ENCODE measurements at regions not wholly inside any gene's neighbourhood (a gene's known extent, or its start where the extent isn't known, plus 50 kb on each side); places are given as distances from the start of the nearest gene placed in this dataset.

DNA sequence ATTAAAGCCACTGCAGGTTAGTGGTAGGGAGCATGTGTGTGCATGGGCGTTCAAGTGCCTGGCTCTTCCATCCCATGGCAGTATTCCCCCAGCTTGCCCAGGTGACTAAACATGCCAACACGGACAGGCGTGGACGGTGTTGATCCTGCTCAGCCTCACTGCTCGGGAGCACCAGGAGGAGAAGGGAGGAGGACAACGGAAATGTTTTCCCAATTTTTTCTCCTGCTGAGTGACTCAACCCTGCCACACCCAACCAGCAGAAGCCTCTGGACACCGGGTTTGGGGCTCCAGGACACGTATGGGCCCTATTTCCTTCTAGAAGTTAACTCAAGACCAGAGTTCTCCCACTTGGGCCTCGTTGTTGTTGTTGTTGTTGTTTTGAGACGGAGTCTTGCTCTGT is 139.1 kb downstream of the CYP26B1 start (continued):
- no peak for TF ChIP-seq CBFB (CRISPR knock-in tag; IDR thresholded peaks at IDR 0.05)
- TF ChIP-seq ZNF777 (CRISPR knock-in tag; IDR thresholded peaks at IDR 0.05) = no peak
- TF ChIP-seq TBL1XR1 (IDR thresholded peaks at IDR 0.05; ENCODE audit: borderline replicate concordance, low read length, partially characterized antibody) = no peak
- no peak for TF ChIP-seq ZBTB42 (CRISPR knock-in tag; IDR thresholded peaks at IDR 0.05)
- no peak for TF ChIP-seq ATAD3A (CRISPR knock-in tag; IDR thresholded peaks at IDR 0.05)
- no peak for TF ChIP-seq CBX2 (IDR thresholded peaks at IDR 0.05; ENCODE audit: low read depth, low read length)
- TF ChIP-seq CBX2 (CRISPR knock-in tag; IDR thresholded peaks at IDR 0.05; ENCODE audit: low read depth) = no peak
- no peak for TF ChIP-seq ZNF891 (CRISPR knock-in tag; IDR thresholded peaks at IDR 0.05)
- TF ChIP-seq TOPORS (CRISPR knock-in tag; IDR thresholded peaks at IDR 0.05) = no peak
- no peak for TF ChIP-seq ZNF619 (CRISPR knock-in tag; IDR thresholded peaks at IDR 0.05)

DNA sequence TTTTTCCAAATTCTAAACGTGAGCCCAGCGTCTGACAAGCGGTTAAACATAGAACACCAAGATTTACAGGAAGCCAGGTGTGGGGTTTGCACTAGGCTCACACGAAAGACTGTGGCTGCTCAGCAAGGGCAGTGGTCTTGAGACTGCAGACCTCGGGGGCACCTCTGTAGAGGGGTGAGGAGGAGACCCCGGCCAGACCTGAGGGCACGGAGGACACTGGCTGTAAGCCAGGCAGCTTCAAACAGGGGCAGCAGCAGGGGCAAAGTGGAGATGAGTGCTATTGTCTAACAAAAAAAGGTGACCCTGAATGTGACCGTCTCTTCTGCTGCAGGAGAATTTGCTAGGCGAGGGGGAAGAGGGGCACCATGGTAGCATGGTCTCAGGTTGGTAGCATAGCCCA is 140.3 kb downstream of the CYP26B1 start:
- Histone ChIP-seq H3K4me3 (replicated peaks in 1 of 3; ENCODE audit: insufficient read depth in 1 of 3, low read depth in 2 of 3, low read length in 3 of 3) (no peak overlapping the region), H3K9me3 (ENCODE audit: low read length) (no peaks in the 10 kb centered on the region), H4K20me1 (ENCODE audit: insufficient read depth, low read length) (no peaks in the 10 kb centered on the region; the same call in 1 of the 2 replicates), H3K36me3 (replicated peaks in 1 of 2; ENCODE audit: control insufficient read depth in 1 of 2, insufficient read depth in 2 of 2, low read length in 2 of 2) (no peaks in the 10 kb centered on the region), H3K9ac (ENCODE audit: insufficient read depth, low read depth, low read length) (no peak overlapping the region), H3K27ac (ENCODE audit: extremely low read length, insufficient read depth, low read length) (no peak overlapping the region), H2AFZ (ENCODE audit: low read length) (no peak overlapping the region), H3K4me2 (ENCODE audit: low read depth, low read length) (no peak overlapping the region), H3K79me2 (ENCODE audit: insufficient read depth, low read length) (no peaks in the 10 kb centered on the region), H3K4me1 (ENCODE audit: insufficient read depth, low read length) (no peaks in the 10 kb centered on the region), H3K27me3 (ENCODE audit: control insufficient read depth in 1 of 2, insufficient read depth in 2 of 2, low read length in 2 of 2) (peaks cover 6 to 74% of the 10 kb centered on the region in 2 experiments; a peak in 4 of 5 replicates)
- DNase-seq (ENCODE audit: low spot score) (no peak), FAIRE-seq (no peak), ATAC-seq (no peak)
- BruUV-seq (replicated peaks) = no TSS peak
- ChIA-PET CTCF (ENCODE audit: low intra/inter-chr PET ratio, low total read pairs) (no interaction called here), POLR2A (no interaction called here)
- in situ Hi-C loops (cut with HindIII; ENCODE audit: extremely low pct_ligation_motif_present, low pct_unique_long_range_greater_than_20kb) = no loop called here
- WGBS (ENCODE audit: low lambda C conversion rate) = 27% methylated on average over 9 of the region's 9 CpGs
- no peak for TF ChIP-seq RNF2 (conservative IDR thresholded peaks at IDR 0.05; ENCODE audit: low read depth)
- TF ChIP-seq NONO (IDR thresholded peaks at IDR 0.05) = no peak
- TF ChIP-seq NONO (CRISPR knock-in tag; conservative IDR thresholded peaks at IDR 0.05) = no peak
- TF ChIP-seq SP1 (IDR thresholded peaks at IDR 0.05) = no peak
- no peak for TF ChIP-seq SP1 (CRISPR knock-in tag; IDR thresholded peaks at IDR 0.05)
- TF ChIP-seq ZC3H13 (CRISPR knock-in tag; IDR thresholded peaks at IDR 0.05) = no peak
- no peak for TF ChIP-seq RFX5 (IDR thresholded peaks at IDR 0.05; ENCODE audit: low read depth, low read length)
- TF ChIP-seq ZNF12 (CRISPR knock-in tag; IDR thresholded peaks at IDR 0.05) = no peak
- TF ChIP-seq RFXANK (CRISPR knock-in tag; IDR thresholded peaks at IDR 0.05) = no peak
- no peak for TF ChIP-seq SRY (CRISPR knock-in tag; IDR thresholded peaks at IDR 0.05)
- no peak for TF ChIP-seq ZBTB7A (CRISPR knock-in tag; IDR thresholded peaks at IDR 0.05)
- TF ChIP-seq ZNF543 (CRISPR knock-in tag; IDR thresholded peaks at IDR 0.05) = no peak
- TF ChIP-seq EP300 (IDR thresholded peaks at IDR 0.05; ENCODE audit: low read depth in 2 of 2, low read length in 2 of 2) = no peak
- no peak for TF ChIP-seq EP300 (CRISPR knock-in tag; IDR thresholded peaks at IDR 0.05; ENCODE audit: borderline replicate concordance)
- no peak for TF ChIP-seq ZNF615 (CRISPR knock-in tag; IDR thresholded peaks at IDR 0.05; ENCODE audit: borderline replicate concordance)
- no peak for TF ChIP-seq ERF (CRISPR knock-in tag; IDR thresholded peaks at IDR 0.05)
- intact Hi-C loops (cut with micrococcal nuclease; ENCODE audit: unreplicated experiment) = no loop called here

All from HepG2 (cell line).